HG03571 (cell line): ENCODE measurements at regions not wholly inside any gene's neighbourhood (a gene's known extent, or its start where the extent isn't known, plus 50 kb on each side); places are given as distances from the start of the nearest gene placed in this dataset.

Experiments used
- ATAC-seq: cut with Tn5 transposase; IDR thresholded peaks from one replicate; pipeline ENCODE4 v1.9.1; 2021; ENCODE audit not compliant: unreplicated experiment

DNA sequence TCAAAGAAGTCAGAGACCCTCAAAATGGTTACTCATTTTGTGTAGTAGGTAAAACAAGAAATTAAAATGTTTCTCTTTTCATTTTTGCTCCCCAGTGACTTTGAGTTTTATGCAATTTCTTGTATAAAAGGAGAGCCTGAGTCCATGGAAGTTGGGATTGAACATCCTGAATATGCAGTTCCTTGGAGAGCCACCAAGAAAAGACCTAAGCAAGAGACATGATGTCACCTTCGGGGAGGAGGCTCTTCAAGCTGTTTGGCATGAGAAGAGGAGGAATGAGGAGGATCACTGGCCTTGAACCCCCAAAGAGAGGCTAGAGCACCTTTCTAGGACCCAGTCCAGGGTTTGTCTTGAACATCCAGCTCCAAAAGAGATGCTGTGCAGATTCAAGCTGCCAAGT, 62.3 kb upstream of the CALM2 start:
- no peak for ATAC-seq

DNA sequence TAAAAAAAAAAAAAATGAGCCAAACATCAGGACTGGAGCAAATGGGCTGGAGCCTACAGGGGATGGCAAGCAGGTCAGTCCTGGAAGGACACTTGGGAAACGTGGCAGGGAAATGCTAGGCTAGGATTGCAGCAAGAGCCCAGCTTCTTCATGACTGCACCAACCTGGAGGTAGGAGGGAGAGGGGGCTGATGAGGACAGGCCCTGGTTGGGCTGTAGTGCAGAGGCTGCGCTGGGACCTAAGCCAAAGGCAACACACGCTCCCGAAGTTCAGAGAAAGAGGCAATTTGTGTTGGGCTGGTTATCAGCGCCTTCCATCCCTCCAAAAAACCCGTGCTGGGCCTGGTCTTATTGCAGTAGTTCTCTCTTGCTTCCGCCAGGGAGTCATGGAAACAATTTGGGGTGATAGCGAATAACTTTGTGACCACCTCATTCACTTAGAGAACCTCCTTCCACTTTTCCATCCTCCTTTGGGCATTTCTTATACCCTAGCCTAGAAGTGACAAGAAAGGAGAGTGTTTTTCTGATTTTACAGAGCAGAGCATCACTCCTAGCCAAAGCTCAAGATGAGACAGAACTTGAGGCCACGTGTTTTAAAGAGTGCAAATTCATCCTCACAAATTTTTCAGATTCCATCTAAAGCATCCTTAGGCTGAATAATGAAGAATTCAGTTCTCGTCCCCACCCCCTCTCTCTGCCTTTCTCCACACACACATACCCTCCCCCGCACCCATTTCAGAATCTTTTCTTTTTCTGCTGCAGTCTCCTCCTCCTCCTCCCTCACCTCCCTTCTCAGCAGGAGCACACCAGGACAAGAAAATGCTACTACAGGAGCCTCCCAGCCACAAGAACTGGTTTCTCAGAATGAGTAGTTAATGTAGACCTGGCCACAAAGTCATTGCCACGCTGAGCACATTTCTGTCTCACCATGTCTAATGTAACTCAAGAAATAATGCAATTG, 61.3 kb upstream of the CALM2 start:
- no peak for ATAC-seq

DNA sequence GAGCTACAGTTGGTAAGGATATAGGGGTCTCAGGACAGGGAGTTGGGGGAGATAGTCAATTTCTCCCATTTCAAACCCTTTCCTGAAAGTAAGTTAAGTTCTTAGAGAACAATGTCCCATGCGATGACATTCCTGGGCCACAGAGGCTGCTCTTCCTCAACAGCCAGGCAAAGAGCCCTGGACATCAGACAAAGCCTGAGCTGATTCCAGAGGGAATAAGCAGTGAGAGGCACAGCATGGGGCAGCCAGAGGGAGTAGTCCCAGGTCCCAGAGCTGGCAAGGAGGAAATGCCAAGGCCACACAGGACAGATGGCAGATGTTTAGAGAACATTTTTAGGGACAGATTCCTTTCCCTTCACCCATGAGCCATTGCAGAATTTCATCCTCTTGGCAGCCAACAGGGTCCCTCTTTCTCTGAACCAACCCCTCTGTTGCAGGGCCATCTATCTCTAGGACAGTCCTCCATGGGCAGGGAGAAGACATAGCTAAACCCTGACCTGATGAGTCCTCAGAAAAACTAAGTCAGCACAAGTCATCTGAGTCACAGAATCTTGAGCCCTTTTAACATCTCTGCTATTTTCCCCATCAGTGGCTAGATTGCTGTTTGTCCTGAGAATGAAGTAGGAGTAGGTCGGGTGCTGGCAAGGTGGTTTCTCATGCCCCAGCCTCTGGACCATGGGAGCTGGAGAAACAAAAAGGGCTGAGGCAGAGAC, 60.3 kb upstream of the CALM2 start:
- no peak for ATAC-seq

DNA sequence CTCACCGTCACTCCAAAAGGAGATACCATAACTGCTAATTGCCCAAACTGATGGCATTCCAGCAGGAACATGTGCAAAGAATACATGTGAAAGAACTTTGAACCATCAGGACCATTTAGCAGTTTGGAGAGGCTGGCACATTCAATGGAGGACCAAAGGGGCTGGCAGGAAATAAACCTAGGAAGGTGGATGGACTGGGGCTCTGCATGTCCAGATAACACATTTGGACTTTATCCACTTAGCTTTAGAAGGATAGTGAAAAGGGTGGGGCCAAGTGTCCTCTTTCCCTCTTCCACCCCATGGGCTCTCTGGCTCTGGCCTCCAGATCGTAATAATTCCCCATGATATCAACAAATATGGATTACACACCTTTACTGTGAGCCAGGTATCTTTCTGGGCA, 58.8 kb upstream of the CALM2 start:
- ATAC-seq: no peak

DNA sequence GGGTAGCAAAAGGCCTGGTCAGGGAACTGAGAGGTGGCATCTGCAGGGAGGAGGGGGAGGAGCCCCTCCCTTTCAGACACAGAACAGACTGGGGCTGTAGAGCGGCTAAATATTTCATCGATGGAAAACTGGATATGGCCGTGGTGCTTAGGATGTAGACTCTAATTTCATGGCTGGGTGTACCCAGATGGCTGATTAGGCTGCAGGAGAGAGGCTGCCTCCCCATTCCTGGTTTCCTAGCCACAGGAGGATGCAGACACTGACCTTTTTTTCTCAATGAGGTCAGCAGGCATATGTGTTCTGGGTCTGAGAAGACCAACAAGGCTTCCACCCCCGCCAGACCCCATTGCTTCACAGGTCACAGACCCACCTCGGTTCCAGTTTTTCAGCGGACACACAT, 58.1 kb upstream of the CALM2 start:
- ATAC-seq: no peak

DNA sequence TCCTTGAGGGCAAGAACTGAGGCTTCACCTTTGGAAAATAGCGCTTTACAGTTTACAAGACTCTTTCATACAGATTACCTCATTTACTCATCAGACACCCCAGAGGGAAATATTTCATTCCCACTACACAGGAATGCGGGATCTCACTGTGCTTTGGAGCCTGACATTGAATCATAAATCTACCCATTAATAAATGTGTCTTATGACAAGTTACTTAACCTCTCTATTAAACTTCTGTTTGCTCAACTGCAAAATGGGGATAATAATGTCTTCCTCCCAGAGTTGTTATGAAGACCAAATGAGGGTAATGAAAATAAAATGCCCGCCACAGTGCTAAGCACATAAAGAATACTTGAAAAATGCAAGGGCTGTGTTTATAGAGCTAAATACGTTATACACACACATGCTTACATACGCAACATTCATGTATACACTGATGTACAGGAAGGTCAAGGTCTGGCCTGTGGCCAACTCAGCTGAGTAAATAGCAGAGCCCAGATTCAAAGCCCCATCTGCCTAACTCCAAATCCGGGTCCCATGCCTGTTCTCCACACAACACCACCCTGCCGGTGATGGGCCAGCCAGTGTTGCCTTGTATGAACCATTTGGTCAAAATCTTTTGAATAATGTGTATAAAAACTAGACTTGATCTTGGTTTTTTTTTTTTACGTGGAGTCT, 56.6 kb upstream of the CALM2 start:
- no peak for ATAC-seq

DNA sequence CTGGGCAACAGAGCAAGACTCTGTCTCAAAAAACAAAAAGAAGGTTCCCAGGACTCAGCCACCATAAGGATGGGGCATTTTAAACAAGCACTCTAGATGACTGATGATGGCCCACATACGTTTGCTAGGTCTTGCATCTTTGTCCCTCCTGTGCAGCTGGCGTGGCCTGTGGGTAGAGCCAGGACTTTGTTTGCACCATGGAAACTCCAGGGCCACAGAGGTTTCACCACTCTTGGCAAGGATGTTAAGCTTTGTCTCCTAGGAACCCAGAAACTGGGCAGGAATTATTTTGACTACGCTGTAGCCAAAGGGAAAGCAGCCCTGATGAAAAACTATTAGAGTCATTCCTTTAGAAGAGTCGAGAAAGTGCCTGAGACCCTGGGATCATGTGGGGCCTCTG, 54.1 kb upstream of the CALM2 start:
- ATAC-seq: no peak

DNA sequence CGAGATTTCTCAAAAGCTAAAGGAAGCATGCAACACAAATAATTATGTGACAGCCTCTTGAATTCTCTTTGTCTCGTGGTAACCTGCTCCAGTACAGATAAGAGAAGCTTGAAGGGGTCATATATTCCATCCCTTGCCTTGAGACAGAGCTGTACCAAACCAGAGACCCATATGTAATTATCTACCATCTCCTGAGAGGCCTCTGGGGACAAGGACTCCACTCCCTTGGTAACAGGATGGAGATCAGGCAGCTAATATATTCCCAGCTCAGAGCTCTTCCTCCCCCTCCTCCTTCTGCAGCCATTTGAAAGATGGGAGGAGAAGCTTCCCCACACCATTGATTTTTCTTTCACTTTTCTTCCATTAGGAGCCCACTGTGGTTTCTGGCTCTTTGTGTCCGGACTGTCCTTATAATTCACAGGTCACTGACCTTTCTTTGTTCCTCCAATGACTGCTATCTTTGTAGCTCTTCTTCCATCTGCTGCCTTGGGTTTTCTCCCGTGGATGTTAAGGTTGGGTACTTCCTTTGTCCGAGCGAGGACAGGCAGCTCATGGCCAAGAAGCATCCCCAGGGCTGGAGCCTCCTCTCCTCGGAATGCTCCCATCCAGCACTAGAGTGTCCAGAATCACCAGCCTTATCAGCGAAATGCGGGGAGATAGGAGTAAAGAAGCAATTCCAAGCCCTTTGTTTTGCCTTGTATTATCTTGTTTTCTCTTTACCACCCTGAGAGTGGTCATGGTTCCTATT, 51.4 kb upstream of the CALM2 start:
- ATAC-seq: no peak

DNA sequence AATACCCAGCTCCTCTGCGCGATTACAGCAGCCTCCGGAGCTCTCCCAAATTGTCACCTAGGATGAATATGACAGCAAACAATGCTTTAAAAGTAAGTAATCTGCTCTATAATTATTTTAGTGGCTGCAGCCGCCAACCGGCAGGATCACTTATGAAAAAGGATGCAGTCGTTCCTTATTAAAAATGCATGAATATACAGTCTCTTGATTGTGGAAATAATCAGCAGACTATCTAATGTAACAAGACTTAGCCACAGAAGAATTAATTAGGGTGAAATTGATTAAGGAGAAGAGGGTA, 50.6 kb upstream of the CALM2 start:
- no peak for ATAC-seq

DNA sequence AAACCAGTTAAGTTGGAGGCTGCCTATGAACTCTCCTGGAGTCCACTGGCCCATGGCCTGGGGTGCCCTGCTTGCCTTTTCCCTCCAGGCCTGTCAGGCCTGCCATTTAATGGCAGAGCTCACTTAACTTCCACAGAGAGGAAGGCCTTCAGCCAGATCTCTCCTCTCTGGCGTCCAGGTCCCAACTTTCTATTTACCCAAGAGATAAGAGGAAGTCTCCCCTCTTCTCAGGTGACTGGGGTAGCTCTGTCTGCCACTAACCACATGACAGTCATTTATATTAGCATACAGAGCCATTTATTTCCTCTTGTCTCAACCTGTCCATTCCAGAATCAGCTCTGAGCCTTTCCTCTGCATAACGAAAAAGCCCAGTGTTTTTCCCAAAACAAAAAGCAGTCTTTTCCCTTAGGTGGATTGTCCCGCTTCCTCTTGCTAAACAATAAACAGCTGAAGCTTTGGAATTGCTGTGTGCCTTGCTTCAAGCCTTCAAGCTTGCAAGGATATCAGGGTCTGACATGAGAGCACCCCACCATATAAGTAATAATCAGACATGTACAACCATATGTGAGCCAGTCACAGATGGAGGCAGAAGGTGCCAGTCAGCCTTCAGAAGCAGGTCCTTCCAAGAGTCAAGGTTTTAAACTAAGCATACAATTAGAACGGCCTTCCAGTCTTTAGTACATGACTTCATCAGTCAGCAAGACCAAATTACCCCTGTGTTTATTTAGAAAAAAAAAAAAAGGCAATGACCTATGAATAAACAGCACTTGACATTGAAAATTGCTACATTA, 50.0 kb upstream of the CALM2 start:
- ATAC-seq: no peak
